HL-60 (cell line): ENCODE measurements at regions not wholly inside any gene's neighbourhood (a gene's known extent, or its start where the extent isn't known, plus 50 kb on each side); places are given as distances from the start of the nearest gene placed in this dataset.

Source experiments
- GABPA ChIP-seq: IDR thresholded peaks from 2 replicates; pipeline ENCODE4 v1.6.1; 2012; ENCODE audit warnings: low read depth
- POLR2AphosphoS5 ChIP-seq: IDR thresholded peaks from 2 replicates; pipeline ENCODE4 v1.6.1; 2012; ENCODE audit warnings: low read depth
- TF ChIP-seq, protein P1 (sequence below): IDR thresholded peaks from one replicate; pipeline ENCODE4 v1.5.1; 2011; ENCODE audit warnings: low read length, control low read depth, inconsistent platforms; ENCODE audit not compliant: insufficient read depth

DNA sequence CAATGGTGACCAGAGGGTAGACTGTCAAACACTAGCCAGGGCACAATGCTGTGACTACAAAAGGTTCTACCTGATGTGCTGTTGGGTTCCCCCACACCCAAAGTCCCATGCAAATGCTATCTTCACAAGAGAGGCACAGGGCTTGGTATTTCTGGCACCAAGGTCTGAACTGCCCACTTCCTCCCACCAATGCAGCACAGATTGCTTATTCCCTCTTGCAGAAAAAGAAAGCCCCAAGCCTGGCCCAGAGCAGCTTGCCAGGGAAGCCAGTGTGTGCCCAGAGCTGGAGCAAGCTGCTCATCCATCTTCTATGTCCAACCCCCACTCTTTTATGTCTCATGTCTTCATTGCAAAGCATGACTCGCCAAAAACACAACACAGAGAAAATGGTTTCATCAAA lies 149.4 kb upstream of the CAMK1G start:
- TF ChIP-seq, protein P1, sequence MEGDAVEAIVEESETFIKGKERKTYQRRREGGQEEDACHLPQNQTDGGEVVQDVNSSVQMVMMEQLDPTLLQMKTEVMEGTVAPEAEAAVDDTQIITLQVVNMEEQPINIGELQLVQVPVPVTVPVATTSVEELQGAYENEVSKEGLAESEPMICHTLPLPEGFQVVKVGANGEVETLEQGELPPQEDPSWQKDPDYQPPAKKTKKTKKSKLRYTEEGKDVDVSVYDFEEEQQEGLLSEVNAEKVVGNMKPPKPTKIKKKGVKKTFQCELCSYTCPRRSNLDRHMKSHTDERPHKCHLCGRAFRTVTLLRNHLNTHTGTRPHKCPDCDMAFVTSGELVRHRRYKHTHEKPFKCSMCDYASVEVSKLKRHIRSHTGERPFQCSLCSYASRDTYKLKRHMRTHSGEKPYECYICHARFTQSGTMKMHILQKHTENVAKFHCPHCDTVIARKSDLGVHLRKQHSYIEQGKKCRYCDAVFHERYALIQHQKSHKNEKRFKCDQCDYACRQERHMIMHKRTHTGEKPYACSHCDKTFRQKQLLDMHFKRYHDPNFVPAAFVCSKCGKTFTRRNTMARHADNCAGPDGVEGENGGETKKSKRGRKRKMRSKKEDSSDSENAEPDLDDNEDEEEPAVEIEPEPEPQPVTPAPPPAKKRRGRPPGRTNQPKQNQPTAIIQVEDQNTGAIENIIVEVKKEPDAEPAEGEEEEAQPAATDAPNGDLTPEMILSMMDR: no peak
- TF ChIP-seq GABPA: no peak
- no peak for TF ChIP-seq POLR2AphosphoS5
